GM23338 (cell line): ENCODE measurements at regions not wholly inside any gene's neighbourhood (a gene's known extent, or its start where the extent isn't known, plus 50 kb on each side); places are given as distances from the start of the nearest gene placed in this dataset.

ENCODE experiments used
- ATAC-seq: fragments of 200-7000 bp; cut with Tn5 transposase; 3 replicates; pipeline ENCODE4 v1.9.1; 2020
- DNase-seq: peaks from one replicate; pipeline ENCODE4 v3.0.0-alpha.2; 2015; ENCODE audit warnings: low spot score
- H2AFZ ChIP-seq: fragments of 200-600 bp; sonication (generic); 2 replicates; pipeline ENCODE4 v1.8.0; 2016; ENCODE audit warnings: antibody characterized with exemption, mild to moderate bottlenecking, moderate library complexity
- H3F3A ChIP-seq: fragments of 200-600 bp; sonication (generic); replicated peaks from 2 replicates; pipeline ENCODE4 v1.8.0; 2017; ENCODE audit warnings: antibody characterized with exemption, mixed run types, low read depth
- H3K27ac ChIP-seq: fragments of 200-600 bp; sonication (generic); 2 replicates; pipeline ENCODE4 v1.6.1; 2016; ENCODE audit warnings: low read depth
- H3K27me3 ChIP-seq: fragments of 200-600 bp; sonication (generic); 2 replicates; pipeline ENCODE4 v1.8.0; 2016; ENCODE audit warnings: mild to moderate bottlenecking, mixed run types, moderate library complexity; ENCODE audit not compliant: insufficient read depth
- H3K36me3 ChIP-seq: fragments of 200-600 bp; sonication (generic); 2 replicates; pipeline ENCODE4 v1.8.0; 2016; ENCODE audit warnings: mild to moderate bottlenecking; ENCODE audit not compliant: insufficient read depth
- H3K4me1 ChIP-seq: fragments of 200-600 bp; sonication (generic); 2 replicates; pipeline ENCODE4 v1.8.0; 2016; ENCODE audit warnings: mild to moderate bottlenecking, moderate library complexity; ENCODE audit not compliant: insufficient read depth
- H3K4me2 ChIP-seq: fragments of 200-600 bp; sonication (generic); 2 replicates; pipeline ENCODE4 v1.7.1; 2017; ENCODE audit warnings: mixed run types
- H3K4me3 ChIP-seq: fragments of 200-600 bp; sonication (generic); 2 replicates; pipeline ENCODE4 v1.6.1; 2016; ENCODE audit warnings: mixed run types
- H3K79me2 ChIP-seq: fragments of 200-600 bp; sonication (generic); replicated peaks from 2 replicates; pipeline ENCODE4 v1.8.0; 2017; ENCODE audit warnings: mild to moderate bottlenecking; ENCODE audit not compliant: insufficient read depth
- H3K9me2 ChIP-seq: fragments of 200-600 bp; sonication (generic); 2 replicates; pipeline ENCODE4 v1.8.0; 2017; ENCODE audit not compliant: insufficient read depth
- H4K20me1 ChIP-seq: fragments of 200-600 bp; sonication (generic); replicated peaks from 2 replicates; pipeline ENCODE4 v1.8.0; 2017; ENCODE audit warnings: mild to moderate bottlenecking; ENCODE audit not compliant: insufficient read depth
- H3K27ac Mint-ChIP-seq: 2 replicates; pipeline ENCODE4 v1.8.0; 2020; ENCODE audit warnings: inconsistent platforms, mild to moderate bottlenecking, moderate library complexity, mixed read lengths
- H3K27me3 Mint-ChIP-seq: 3 replicates; pipeline ENCODE4 v1.8.0; 2022; ENCODE audit warnings: low read depth, mild to moderate bottlenecking, moderate library complexity, mixed read lengths, inconsistent platforms; ENCODE audit not compliant: insufficient read depth, poor library complexity
- H3K36me3 Mint-ChIP-seq: 3 replicates; pipeline ENCODE4 v1.8.0; 2021; ENCODE audit warnings: low read depth, mild to moderate bottlenecking, inconsistent platforms, moderate library complexity, mixed read lengths
- H3K4me1 Mint-ChIP-seq: 3 replicates; pipeline ENCODE4 v1.8.0; 2020; ENCODE audit warnings: mild to moderate bottlenecking, inconsistent platforms, mixed read lengths
- H3K4me3 Mint-ChIP-seq: 3 replicates; pipeline ENCODE4 v1.8.0; 2021; ENCODE audit warnings: moderate library complexity, mild to moderate bottlenecking, inconsistent platforms, mixed read lengths
- H3K9me3 Mint-ChIP-seq: 3 replicates; pipeline ENCODE4 v1.8.0; 2020; ENCODE audit warnings: moderate library complexity, mild to moderate bottlenecking, inconsistent platforms, mixed read lengths
- ZNF114 ChIP-seq: fragments of 250-450 bp; sonication (Bioruptor Pico); IDR thresholded peaks from 2 replicates; pipeline ENCODE4 v1.5.0; 2020; ENCODE audit warnings: mild to moderate bottlenecking, moderate library complexity
- ZNF331 ChIP-seq: fragments of 250-450 bp; sonication (Bioruptor Pico); IDR thresholded peaks from 2 replicates; pipeline ENCODE4 v1.5.0; 2020; ENCODE audit warnings: low read depth, mild to moderate bottlenecking, moderate library complexity
- TF ChIP-seq, protein P1 (sequence below): IDR thresholded peaks from 2 replicates; pipeline ENCODE4 v1.6.1; 2016; ENCODE audit warnings: antibody characterized with exemption
- TF ChIP-seq, protein P2 (sequence below), 2 experiments: fragments of 200-600 bp in 1 of 2; sonication (generic) in 1 of 2; conservative IDR thresholded peaks; 2 replicates each; pipeline versions ENCODE4 v1.5.1 to v1.6.1; 2016 to 2017; ENCODE audit warnings: antibody characterized with exemption in 2 of 2, low read depth in 2 of 2, mild to moderate bottlenecking in 2 of 2, moderate library complexity in 1 of 2
- TF ChIP-seq, protein P3 (sequence below): IDR thresholded peaks from one replicate; pipeline ENCODE4 v1.6.1; 2018; ENCODE audit warnings: antibody characterized with exemption; ENCODE audit not compliant: unreplicated experiment

DNA sequence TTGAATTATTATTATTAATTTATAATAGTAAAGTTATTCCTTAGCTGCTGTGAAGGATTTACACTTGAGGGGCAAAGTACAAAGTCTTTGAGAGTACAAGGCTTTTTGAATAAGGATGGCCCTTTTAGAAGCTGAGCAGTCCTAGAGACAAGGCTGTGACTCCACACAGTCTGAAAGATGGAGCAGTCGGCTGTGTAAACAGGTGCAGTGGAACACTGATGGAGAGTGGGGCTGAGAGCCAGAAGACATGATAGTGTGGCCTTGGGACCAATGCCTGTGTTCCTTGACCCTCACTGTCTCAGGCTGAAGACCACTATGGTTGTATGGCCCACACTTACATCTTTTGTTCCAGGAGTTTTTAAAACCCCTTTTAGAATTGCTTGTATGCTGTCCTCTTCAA, 311.2 kb upstream of the PHF14 start:
- Mint-ChIP-seq H3K27me3 (no peaks in the 10 kb centered on the region), H3K9me3 (no peaks in the 10 kb centered on the region)
- no peaks in the 10 kb centered on the region for H3F3A ChIP-seq

More for the DNA sequence above, 311.2 kb upstream of the PHF14 start:
- no peaks in the 10 kb centered on the region for H3K9me2 ChIP-seq
- Mint-ChIP-seq H3K36me3 (no peaks in the 10 kb centered on the region), H3K27ac (no peak overlapping the region), H3K4me3 (no peak overlapping the region), H3K4me1 (peaks cover 5% of the 10 kb centered on the region; the same call in 2 of the 3 replicates)
- peaks cover 3% of the 10 kb centered on the region; the same call in 1 of the 2 replicates for H3K4me1 ChIP-seq
- H3K36me3 ChIP-seq: no peaks in the 10 kb centered on the region
- H3K27ac ChIP-seq: no peak overlapping the region
- no peak overlapping the region for H3K4me3 ChIP-seq
- H3K27me3 ChIP-seq: no peaks in the 10 kb centered on the region
- H3K79me2 ChIP-seq: no peaks in the 10 kb centered on the region
- H3K4me2 ChIP-seq: no peak overlapping the region
- no peak overlapping the region for H2AFZ ChIP-seq
- TF ChIP-seq, protein P1, sequence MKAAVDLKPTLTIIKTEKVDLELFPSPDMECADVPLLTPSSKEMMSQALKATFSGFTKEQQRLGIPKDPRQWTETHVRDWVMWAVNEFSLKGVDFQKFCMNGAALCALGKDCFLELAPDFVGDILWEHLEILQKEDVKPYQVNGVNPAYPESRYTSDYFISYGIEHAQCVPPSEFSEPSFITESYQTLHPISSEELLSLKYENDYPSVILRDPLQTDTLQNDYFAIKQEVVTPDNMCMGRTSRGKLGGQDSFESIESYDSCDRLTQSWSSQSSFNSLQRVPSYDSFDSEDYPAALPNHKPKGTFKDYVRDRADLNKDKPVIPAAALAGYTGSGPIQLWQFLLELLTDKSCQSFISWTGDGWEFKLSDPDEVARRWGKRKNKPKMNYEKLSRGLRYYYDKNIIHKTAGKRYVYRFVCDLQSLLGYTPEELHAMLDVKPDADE: no peak
- TF ChIP-seq ZNF331 (CRISPR knock-in tag): no peak
- TF ChIP-seq ZNF114 (CRISPR knock-in tag): no peak
- TF ChIP-seq, protein P2, sequence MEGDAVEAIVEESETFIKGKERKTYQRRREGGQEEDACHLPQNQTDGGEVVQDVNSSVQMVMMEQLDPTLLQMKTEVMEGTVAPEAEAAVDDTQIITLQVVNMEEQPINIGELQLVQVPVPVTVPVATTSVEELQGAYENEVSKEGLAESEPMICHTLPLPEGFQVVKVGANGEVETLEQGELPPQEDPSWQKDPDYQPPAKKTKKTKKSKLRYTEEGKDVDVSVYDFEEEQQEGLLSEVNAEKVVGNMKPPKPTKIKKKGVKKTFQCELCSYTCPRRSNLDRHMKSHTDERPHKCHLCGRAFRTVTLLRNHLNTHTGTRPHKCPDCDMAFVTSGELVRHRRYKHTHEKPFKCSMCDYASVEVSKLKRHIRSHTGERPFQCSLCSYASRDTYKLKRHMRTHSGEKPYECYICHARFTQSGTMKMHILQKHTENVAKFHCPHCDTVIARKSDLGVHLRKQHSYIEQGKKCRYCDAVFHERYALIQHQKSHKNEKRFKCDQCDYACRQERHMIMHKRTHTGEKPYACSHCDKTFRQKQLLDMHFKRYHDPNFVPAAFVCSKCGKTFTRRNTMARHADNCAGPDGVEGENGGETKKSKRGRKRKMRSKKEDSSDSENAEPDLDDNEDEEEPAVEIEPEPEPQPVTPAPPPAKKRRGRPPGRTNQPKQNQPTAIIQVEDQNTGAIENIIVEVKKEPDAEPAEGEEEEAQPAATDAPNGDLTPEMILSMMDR (conservative IDR thresholded peaks at IDR 0.05; ENCODE audit: low read depth in 2 of 2): no peak
- TF ChIP-seq, protein P3, sequence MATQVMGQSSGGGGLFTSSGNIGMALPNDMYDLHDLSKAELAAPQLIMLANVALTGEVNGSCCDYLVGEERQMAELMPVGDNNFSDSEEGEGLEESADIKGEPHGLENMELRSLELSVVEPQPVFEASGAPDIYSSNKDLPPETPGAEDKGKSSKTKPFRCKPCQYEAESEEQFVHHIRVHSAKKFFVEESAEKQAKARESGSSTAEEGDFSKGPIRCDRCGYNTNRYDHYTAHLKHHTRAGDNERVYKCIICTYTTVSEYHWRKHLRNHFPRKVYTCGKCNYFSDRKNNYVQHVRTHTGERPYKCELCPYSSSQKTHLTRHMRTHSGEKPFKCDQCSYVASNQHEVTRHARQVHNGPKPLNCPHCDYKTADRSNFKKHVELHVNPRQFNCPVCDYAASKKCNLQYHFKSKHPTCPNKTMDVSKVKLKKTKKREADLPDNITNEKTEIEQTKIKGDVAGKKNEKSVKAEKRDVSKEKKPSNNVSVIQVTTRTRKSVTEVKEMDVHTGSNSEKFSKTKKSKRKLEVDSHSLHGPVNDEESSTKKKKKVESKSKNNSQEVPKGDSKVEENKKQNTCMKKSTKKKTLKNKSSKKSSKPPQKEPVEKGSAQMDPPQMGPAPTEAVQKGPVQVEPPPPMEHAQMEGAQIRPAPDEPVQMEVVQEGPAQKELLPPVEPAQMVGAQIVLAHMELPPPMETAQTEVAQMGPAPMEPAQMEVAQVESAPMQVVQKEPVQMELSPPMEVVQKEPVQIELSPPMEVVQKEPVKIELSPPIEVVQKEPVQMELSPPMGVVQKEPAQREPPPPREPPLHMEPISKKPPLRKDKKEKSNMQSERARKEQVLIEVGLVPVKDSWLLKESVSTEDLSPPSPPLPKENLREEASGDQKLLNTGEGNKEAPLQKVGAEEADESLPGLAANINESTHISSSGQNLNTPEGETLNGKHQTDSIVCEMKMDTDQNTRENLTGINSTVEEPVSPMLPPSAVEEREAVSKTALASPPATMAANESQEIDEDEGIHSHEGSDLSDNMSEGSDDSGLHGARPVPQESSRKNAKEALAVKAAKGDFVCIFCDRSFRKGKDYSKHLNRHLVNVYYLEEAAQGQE: no peak
- no peaks in the 10 kb centered on the region for H4K20me1 ChIP-seq
- no peak for ATAC-seq
- DNase-seq: no peak
